A549 (cell line): ENCODE measurements at regions not wholly inside any gene's neighbourhood (a gene's known extent, or its start where the extent isn't known, plus 50 kb on each side); places are given as distances from the start of the nearest gene placed in this dataset.

ENCODE experiments used
- CTCF ChIP-seq: fragments of >200 bp; sonication (Bioruptor Twin); formaldehyde crosslinking; IDR thresholded peaks from 3 replicates; pipeline ENCODE4 v1.5.1; 2016
- NPAS2 ChIP-seq: fragments of 250-450 bp; sonication (Bioruptor Pico); IDR thresholded peaks from 2 replicates; pipeline ENCODE4 v1.8.0; 2022; ENCODE audit warnings: mild to moderate bottlenecking, moderate library complexity, borderline replicate concordance
- REST ChIP-seq: fragments of 200-600 bp; sonication (generic); IDR thresholded peaks from 2 replicates; pipeline ENCODE4 v1.6.1; 2016; ENCODE audit warnings: antibody characterized with exemption, mild to moderate bottlenecking, moderate library complexity

GRCh38 chr12:63078906-63079305 is 72.1 kb downstream of the AVPR1A start:
- no peak for TF ChIP-seq REST
- no peak for TF ChIP-seq NPAS2 (CRISPR knock-in tag)
- no peak for TF ChIP-seq CTCF
